Sigmoid colon (tissue), 6 donors: ENCODE measurements at regions not wholly inside any gene's neighbourhood (a gene's known extent, or its start where the extent isn't known, plus 50 kb on each side); places are given as distances from the start of the nearest gene placed in this dataset.

ENCODE experiments used
- DNase-seq: peaks from one replicate; pipeline ENCODE4 v3.0.0-alpha.2; 2019
- H3K27ac ChIP-seq, 4 donors: fragments of 200-600 bp; sonication (generic); one replicate each; pipeline ENCODE4 v1.5.1; 2016 to 2019; ENCODE audit warnings: mild to moderate bottlenecking in 1 of 4
- H3K27me3 ChIP-seq, 3 donors: fragments of 200-600 bp; sonication (generic); one replicate each; pipeline ENCODE4 v1.5.1; 2019; ENCODE audit warnings: mild to moderate bottlenecking in 1 of 3
- H3K36me3 ChIP-seq, 4 donors: fragments of 200-600 bp; sonication (generic); one replicate each; pipeline ENCODE4 v1.5.1; 2016 to 2019
- H3K4me1 ChIP-seq, 4 donors: fragments of 200-600 bp; sonication (generic); one replicate each; pipeline ENCODE4 v1.5.1; 2017 to 2019
- H3K4me3 ChIP-seq, 4 donors: fragments of 200-600 bp; sonication (generic); one replicate each; pipeline ENCODE4 v1.5.1; 2017 to 2019; ENCODE audit warnings: mild to moderate bottlenecking in 2 of 4, moderate library complexity in 1 of 4
- H3K9me3 ChIP-seq, 4 donors: fragments of 200-600 bp in 3 of 4; sonication (generic) in 3 of 4; one replicate each; pipeline versions ENCODE4 v1.5.1 to v1.6.1; 2013 to 2019
- CTCF ChIP-seq, 4 experiments: fragments of 450-650 bp in 3 of 4; fragments of 200-600 bp in 1 of 4; IDR thresholded peaks; one replicate each; pipeline ENCODE4 v1.5.1; 2016 to 2019; ENCODE audit warnings: antibody characterized with exemption in 4 of 4, mild to moderate bottlenecking in 3 of 4, moderate library complexity in 2 of 4
- EP300 ChIP-seq, 4 donors: sonication (generic); formaldehyde crosslinking; IDR thresholded peaks; one replicate each; pipeline ENCODE4 v1.6.1; 2017; ENCODE audit warnings: antibody characterized with exemption in 4 of 4
- POLR2A ChIP-seq, 2 donors: fragments of 450-650 bp; IDR thresholded peaks; one replicate each; pipeline ENCODE4 v1.6.1; 2016; ENCODE audit warnings: antibody characterized with exemption in 2 of 2, mild to moderate bottlenecking in 2 of 2, moderate library complexity in 2 of 2
- POLR2AphosphoS5 ChIP-seq, 4 donors: sonication (generic); formaldehyde crosslinking; IDR thresholded peaks; one replicate each; pipeline ENCODE4 v1.6.1; 2017; ENCODE audit warnings: antibody characterized with exemption in 4 of 4
- WGBS, 2 donors: extraction: QIAGEN DNeasy Blood & Tissue Kit; methylation state at CpG; one replicate each; pipeline ENCODE4 v1.1.7; 2013; 5-methylcytosine and 5-hydroxymethylcytosine counted together
- intact Hi-C: fragments of 100-400 bp; cut with DNase I; formaldehyde crosslinking; loops from one replicate; pipeline ENCODE4 v1.15.1; 2023
- donor health status: healthy with polysubstance abuse.
- donor health status: healthy.

- intact Hi-C loops, result no loop called here
- Histone ChIP-seq H3K4me1 (peaks cover 0 to 10% (median 10%) of the 10 kb centered on the region in 4 donors), H3K27me3 (no peaks in the 10 kb centered on the region), H3K9me3 (no peaks in the 10 kb centered on the region), H3K36me3 (no peaks in the 10 kb centered on the region), H3K27ac (no peak overlapping the region), H3K4me3 (no peak overlapping the region)
- DNase-seq, result no peak
- WGBS, 2 donors, result 91 to 94% methylated on average over 2 of the region's 2 CpGs
- TF ChIP-seq EP300 (IDR thresholded peaks at IDR 0.05) (no peak), CTCF (IDR thresholded peaks at IDR 0.05) (no peak), POLR2A (IDR thresholded peaks at IDR 0.05) (no peak), POLR2AphosphoS5 (IDR thresholded peaks at IDR 0.05) (no peak)
Measured at GRCh38 chr2:18824915-18825314, 235.5 kb upstream of the NT5C1B start.

GRCh38 chr2:18824325-18824790 is 235.0 kb upstream of the NT5C1B start:
- Histone ChIP-seq H3K4me3 (no peak overlapping the region), H3K9me3 (no peaks in the 10 kb centered on the region), H3K36me3 (no peaks in the 10 kb centered on the region), H3K27me3 (no peaks in the 10 kb centered on the region), H3K27ac (no peak overlapping the region), H3K4me1 (peaks cover 0 to 4% (median 4%) of the 10 kb centered on the region in 4 donors)
- intact Hi-C loops, result no loop called here
- no peak for TF ChIP-seq EP300 (IDR thresholded peaks at IDR 0.05)
- no peak for TF ChIP-seq CTCF (IDR thresholded peaks at IDR 0.05)
- TF ChIP-seq POLR2A (IDR thresholded peaks at IDR 0.05), result no peak
- TF ChIP-seq POLR2AphosphoS5 (IDR thresholded peaks at IDR 0.05), result no peak
- WGBS, 2 donors, result 78 to 82% methylated on average over 2 of the region's 2 CpGs
- DNase-seq, result no peak

GRCh38 chr2:18821431-18821830 is 232.1 kb upstream of the NT5C1B start:
- intact Hi-C loops, result no loop called here
- 95 to 96% methylated on average over 1 of the region's 1 CpG for WGBS, 2 donors

GRCh38 chr2:18820966-18821365 is 231.6 kb upstream of the NT5C1B start:
- Histone ChIP-seq H3K4me1 (no peaks in the 10 kb centered on the region), H3K4me3 (no peak overlapping the region), H3K9me3 (no peaks in the 10 kb centered on the region), H3K27ac (no peak overlapping the region), H3K36me3 (no peaks in the 10 kb centered on the region), H3K27me3 (no peaks in the 10 kb centered on the region)
- intact Hi-C loops, result no loop called here
- WGBS, 2 donors, result 53 to 72% methylated on average over 1 of the region's 1 CpG
- TF ChIP-seq POLR2A (IDR thresholded peaks at IDR 0.05) (no peak), EP300 (IDR thresholded peaks at IDR 0.05) (no peak), CTCF (IDR thresholded peaks at IDR 0.05) (no peak), POLR2AphosphoS5 (IDR thresholded peaks at IDR 0.05) (no peak)
- DNase-seq, result no peak

More at GRCh38 chr2:18821431-18821830, 232.1 kb upstream of the NT5C1B start:
- H3K36me3 ChIP-seq, result no peaks in the 10 kb centered on the region
- no peak overlapping the region for H3K27ac ChIP-seq
- H3K4me3 ChIP-seq, result no peak overlapping the region
- no peaks in the 10 kb centered on the region for H3K4me1 ChIP-seq
- no peaks in the 10 kb centered on the region for H3K27me3 ChIP-seq
- no peaks in the 10 kb centered on the region for H3K9me3 ChIP-seq
- TF ChIP-seq EP300 (IDR thresholded peaks at IDR 0.05), result no peak
- no peak for TF ChIP-seq CTCF (IDR thresholded peaks at IDR 0.05)
- TF ChIP-seq POLR2AphosphoS5 (IDR thresholded peaks at IDR 0.05), result no peak
- TF ChIP-seq POLR2A (IDR thresholded peaks at IDR 0.05), result no peak
- DNase-seq, result no peak

- WGBS, 2 donors, result 83 to 88% methylated on average over 2 of the region's 2 CpGs
- Histone ChIP-seq H3K4me3 (no peak overlapping the region), H3K4me1 (no peaks in the 10 kb centered on the region), H3K27ac (no peak overlapping the region), H3K9me3 (no peaks in the 10 kb centered on the region), H3K36me3 (no peaks in the 10 kb centered on the region), H3K27me3 (no peaks in the 10 kb centered on the region)
- no peak for DNase-seq
- no peak for TF ChIP-seq EP300 (IDR thresholded peaks at IDR 0.05)
- no peak for TF ChIP-seq POLR2AphosphoS5 (IDR thresholded peaks at IDR 0.05)
- no peak for TF ChIP-seq CTCF (IDR thresholded peaks at IDR 0.05)
- no peak for TF ChIP-seq POLR2A (IDR thresholded peaks at IDR 0.05)
- intact Hi-C loops, result no loop called here
Measured at GRCh38 chr2:18819566-18819965, 230.2 kb upstream of the NT5C1B start.
